A549 (cell line): ENCODE measurements at regions not wholly inside any gene's neighbourhood (a gene's known extent, or its start where the extent isn't known, plus 50 kb on each side); places are given as distances from the start of the nearest gene placed in this dataset.

Experiments
- ATAC-seq, 2 experiments: fragments of 200-7000 bp in 1 of 2; fragments of >200 bp in 1 of 2; cut with Nextera tagmentation in 1 of 2; cut with Tn5 transposase in 1 of 2; 3 replicates each; pipeline versions ENCODE4 v1.8.0 to v1.9.1; 2018 to 2020; ENCODE audit warnings: mild to moderate bottlenecking in 1 of 2, moderate library complexity in 1 of 2
- CTCF ChIA-PET: fragments of 300-600 bp; sonication (Branson Sonifier 250); formaldehyde crosslinking; extraction: SDS; loops from one replicate; lab custom pipeline; 2021; ENCODE audit warnings: antibody characterized with exemption, inconsistent platforms; lab: Yijun Ruan, JAX
- POLR2A ChIA-PET: fragments of 350-600 bp; formaldehyde crosslinking; extraction: SDS; loops from one replicate; lab custom pipeline; 2021; ENCODE audit warnings: antibody characterized with exemption, inconsistent platforms; lab: Yijun Ruan, JAX
- DNase-seq, 2 experiments: peaks; one replicate each; pipeline versions ENCODE4 v3.0.0 to v3.0.0-alpha.2; 2011 to 2016; ENCODE audit warnings: low read depth in 1 of 2, low spot score in 1 of 2
- FAIRE-seq: peaks from 2 replicates; lab custom pipeline; 2011; peaks lifted over from hg19 to GRCh38; lab: Jason Lieb, UNC
- H3K27ac ChIP-seq, 2 experiments: fragments of >200 bp; sonication (Bioruptor Twin); formaldehyde crosslinking; 3 replicates each; pipeline ENCODE4 v1.5.1; 2016 to 2017
- H3K4me1 ChIP-seq: fragments of >200 bp; sonication (Bioruptor Twin); formaldehyde crosslinking; 3 replicates; pipeline ENCODE4 v1.6.1; 2016
- H3K4me2 ChIP-seq: fragments of >200 bp; sonication (Bioruptor Twin); formaldehyde crosslinking; 3 replicates; pipeline ENCODE4 v1.6.1; 2016
- H3K4me3 ChIP-seq: fragments of >200 bp; sonication (Bioruptor Twin); formaldehyde crosslinking; 3 replicates; pipeline ENCODE4 v1.5.1; 2016
- H3K9me3 ChIP-seq: fragments of >200 bp; sonication (Bioruptor Twin); formaldehyde crosslinking; 3 replicates; pipeline ENCODE4 v1.6.1; 2016
- ATOH8 ChIP-seq: fragments of 250-450 bp; sonication (Bioruptor Pico); IDR thresholded peaks from 2 replicates; pipeline ENCODE4 v1.5.0; 2020; ENCODE audit warnings: low read depth, mild to moderate bottlenecking, moderate library complexity
- BHLHE40 ChIP-seq: IDR thresholded peaks from 2 replicates; pipeline ENCODE4 v1.6.1; 2012; ENCODE audit warnings: low read depth, low read length, inconsistent platforms
- CBX2 ChIP-seq: fragments of 200-600 bp; sonication (generic); IDR thresholded peaks from 2 replicates; pipeline ENCODE4 v1.6.1; 2016; ENCODE audit warnings: low read depth, mild to moderate bottlenecking, borderline replicate concordance
- CEBPB ChIP-seq, 2 experiments: fragments of >200 bp in 1 of 2; sonication (Bioruptor Twin) in 1 of 2; formaldehyde crosslinking in 1 of 2; IDR thresholded peaks; 2 replicates each; pipeline ENCODE4 v1.6.1; 2012 to 2016
- E2F6 ChIP-seq: IDR thresholded peaks from 2 replicates; pipeline ENCODE4 v1.6.1; 2012; ENCODE audit warnings: low read depth, borderline replicate concordance
- EHMT2 ChIP-seq: fragments of 200-600 bp; sonication (generic); IDR thresholded peaks from 2 replicates; pipeline ENCODE4 v1.6.1; 2016; ENCODE audit warnings: antibody characterized with exemption, low read depth, mild to moderate bottlenecking, moderate library complexity
- ESRRA ChIP-seq: fragments of 150-350 bp; IDR thresholded peaks from 2 replicates; pipeline ENCODE4 v1.6.1; 2014; ENCODE audit warnings: mild to moderate bottlenecking, low read length, borderline replicate concordance
- FOSB ChIP-seq: fragments of 250-450 bp; sonication (Bioruptor Pico); IDR thresholded peaks from 2 replicates; pipeline ENCODE4 v1.5.0; 2020; ENCODE audit warnings: mild to moderate bottlenecking, moderate library complexity
- FOSL2 ChIP-seq, 2 experiments: fragments of 450-650 bp in 1 of 2; fragments of >200 bp in 1 of 2; sonication (Bioruptor Twin) in 1 of 2; formaldehyde crosslinking; IDR thresholded peaks; 2 replicates each; pipeline versions ENCODE4 v1.5.0 to v1.6.1; 2016 to 2020; ENCODE audit warnings: mild to moderate bottlenecking in 1 of 2, moderate library complexity in 1 of 2
- FOXS1 ChIP-seq: fragments of 250-450 bp; sonication (Bioruptor Pico); IDR thresholded peaks from 2 replicates; pipeline ENCODE4 v1.5.0; 2020; ENCODE audit warnings: mild to moderate bottlenecking, moderate library complexity
- HOXB13 ChIP-seq: fragments of 250-450 bp; sonication (Bioruptor Pico); IDR thresholded peaks from 2 replicates; pipeline ENCODE4 v1.5.0; 2020; ENCODE audit warnings: low read depth, mild to moderate bottlenecking, moderate library complexity
- HOXB5 ChIP-seq: fragments of 250-450 bp; sonication (Bioruptor Pico); IDR thresholded peaks from 2 replicates; pipeline ENCODE4 v1.5.0; 2020; ENCODE audit warnings: mild to moderate bottlenecking, moderate library complexity
- JUNB ChIP-seq: fragments of >200 bp; sonication (Bioruptor Twin); formaldehyde crosslinking; IDR thresholded peaks from 2 replicates; pipeline ENCODE4 v1.6.1; 2016
- KDM1A ChIP-seq: fragments of 200-600 bp; sonication (generic); IDR thresholded peaks from 2 replicates; pipeline ENCODE4 v1.6.1; 2016; ENCODE audit warnings: low read depth, mild to moderate bottlenecking
- MAX ChIP-seq: IDR thresholded peaks from 2 replicates; pipeline ENCODE4 v1.6.1; 2012
- MAZ ChIP-seq: fragments of 150-350 bp; IDR thresholded peaks from 2 replicates; pipeline ENCODE4 v1.6.1; 2014; ENCODE audit warnings: antibody characterized with exemption, low read depth, low read length, borderline replicate concordance
- NFE2L2 ChIP-seq: fragments of 150-350 bp; conservative IDR thresholded peaks from 2 replicates; pipeline ENCODE4 v1.6.1; 2014; ENCODE audit warnings: low read length
- NR3C1 ChIP-seq: fragments of >200 bp; sonication (Bioruptor Twin); formaldehyde crosslinking; IDR thresholded peaks from 3 replicates; pipeline ENCODE4 v1.6.1; 2017
- PHF8 ChIP-seq: fragments of 200-600 bp; sonication (generic); IDR thresholded peaks from 2 replicates; pipeline ENCODE4 v1.6.1; 2016; ENCODE audit warnings: low read depth, mild to moderate bottlenecking, antibody characterized with exemption, moderate library complexity, borderline replicate concordance
- POLR2A ChIP-seq: IDR thresholded peaks from 2 replicates; pipeline ENCODE4 v1.6.1; 2012; ENCODE audit warnings: mild to moderate bottlenecking, low read length
- RARB ChIP-seq: fragments of 250-450 bp; sonication (Bioruptor Pico); IDR thresholded peaks from 2 replicates; pipeline ENCODE4 v1.8.0; 2021; ENCODE audit warnings: mild to moderate bottlenecking, moderate library complexity
- RCOR1 ChIP-seq: fragments of 150-350 bp; IDR thresholded peaks from 2 replicates; pipeline ENCODE4 v1.6.1; 2014; ENCODE audit warnings: antibody characterized with exemption, low read length, low read depth
- SMC3 ChIP-seq: fragments of >200 bp; sonication (Bioruptor Twin); formaldehyde crosslinking; IDR thresholded peaks from 3 replicates; pipeline ENCODE4 v1.6.1; 2018; ENCODE audit warnings: inconsistent platforms
- ZC3H11A ChIP-seq: fragments of 450-650 bp; IDR thresholded peaks from 2 replicates; pipeline ENCODE4 v1.6.1; 2014; ENCODE audit warnings: antibody characterized with exemption, mild to moderate bottlenecking
- ZSCAN20 ChIP-seq: fragments of 250-450 bp; sonication (Bioruptor Pico); IDR thresholded peaks from 2 replicates; pipeline ENCODE4 v1.8.0; 2022; ENCODE audit warnings: mild to moderate bottlenecking, moderate library complexity
- WGBS: methylation state at CpG from one replicate; pipeline ENCODE4 v1.1.6; 2017; ENCODE audit errors: missing lambda C conversion rate; 5-methylcytosine and 5-hydroxymethylcytosine counted together
- TF ChIP-seq, protein P1 (sequence below): fragments of >200 bp; sonication (Bioruptor Twin); formaldehyde crosslinking; IDR thresholded peaks from 3 replicates; pipeline ENCODE4 v1.6.1; 2016

DNA sequence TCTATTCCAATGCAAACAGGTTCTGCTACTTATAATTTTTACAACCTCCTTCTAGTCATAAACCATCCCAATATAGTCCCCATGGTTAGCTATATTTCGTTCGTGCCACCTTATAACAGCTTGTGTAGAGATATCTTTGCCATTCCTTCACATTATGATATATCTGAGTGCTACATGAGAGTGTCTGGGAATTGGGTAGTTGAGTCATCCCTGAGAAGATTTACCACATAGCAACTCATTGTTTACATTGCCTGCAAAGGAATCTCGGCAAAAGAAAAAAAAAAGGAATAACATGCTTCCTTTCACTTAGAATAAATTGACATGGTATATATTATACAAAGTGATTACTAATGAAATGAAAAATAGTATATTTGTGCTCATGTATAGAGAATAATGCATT is 86.0 kb upstream of the VGLL3 start:
- peaks cover 13% of the 10 kb centered on the region for H3K4me1 ChIP-seq
- ATAC-seq = peak; percentile 87 to 93
- peak overlapping the region; percentile 71 for H3K4me2 ChIP-seq
- peak overlapping the region in 1 of 2 experiments; percentile 36; a peak in 1 of 6 replicates for H3K27ac ChIP-seq
- peak; percentile 9 to 61 for DNase-seq
- H3K9me3 ChIP-seq = no peaks in the 10 kb centered on the region
- POLR2A ChIA-PET = no interaction called here
- no peak overlapping the region for H3K4me3 ChIP-seq
- WGBS = 2% methylated on average over 3 of the region's 3 CpGs
- CTCF ChIA-PET = interaction anchor here (1.0 to 1.9 kb wide), 3 partner anchors 11 to 291 kb away, joined by 3 to 5 read pairs (median 3); no protein-coding TSS in a partner anchor
- TF ChIP-seq CEBPB (IDR thresholded peaks at IDR 0.05) (peak in 1 of 2 experiments; percentile 60; a peak in 2 of 4 replicates), FOSL2 (IDR thresholded peaks at IDR 0.05) (peak; percentile 40; the same call in 1 of the 2 replicates), FOSL2 (CRISPR knock-in tag; IDR thresholded peaks at IDR 0.05) (peak; percentile 60), POLR2A (no peak)
- FAIRE-seq = peak; percentile 88

DNA sequence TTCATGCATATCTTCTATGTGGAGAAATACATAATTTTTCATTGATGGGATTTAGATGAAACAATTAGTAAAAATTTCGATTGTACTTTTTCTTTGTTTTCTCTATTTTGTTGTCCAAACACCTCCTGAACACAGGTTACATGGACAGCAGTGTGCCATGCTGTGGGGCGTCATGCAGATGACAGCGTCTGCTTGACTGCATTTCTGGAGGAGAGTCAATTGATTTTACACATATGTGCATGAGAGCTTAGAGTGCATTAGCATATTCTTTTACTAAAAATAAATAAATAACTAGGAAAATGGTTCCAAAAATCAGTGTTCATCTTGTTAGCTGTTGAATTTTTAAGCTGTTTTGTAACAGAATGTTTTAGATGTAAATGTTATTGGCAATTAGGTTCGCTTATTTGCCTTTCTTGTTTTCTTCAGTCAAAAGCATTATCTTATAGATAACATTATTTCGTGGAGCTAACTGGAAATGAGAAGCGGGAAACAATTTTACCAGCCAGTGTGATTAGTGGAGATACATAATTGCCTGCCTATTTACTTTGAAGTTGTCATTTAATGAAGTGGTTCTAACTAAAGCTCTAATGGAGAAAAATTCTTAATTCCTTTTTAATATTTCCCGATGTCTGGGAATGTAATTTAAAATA is 82.7 kb upstream of the VGLL3 start:
- H3K27ac ChIP-seq = no peak overlapping the region
- H3K4me3 ChIP-seq = no peak overlapping the region
- POLR2A ChIA-PET = no interaction called here
- TF ChIP-seq, protein P1, sequence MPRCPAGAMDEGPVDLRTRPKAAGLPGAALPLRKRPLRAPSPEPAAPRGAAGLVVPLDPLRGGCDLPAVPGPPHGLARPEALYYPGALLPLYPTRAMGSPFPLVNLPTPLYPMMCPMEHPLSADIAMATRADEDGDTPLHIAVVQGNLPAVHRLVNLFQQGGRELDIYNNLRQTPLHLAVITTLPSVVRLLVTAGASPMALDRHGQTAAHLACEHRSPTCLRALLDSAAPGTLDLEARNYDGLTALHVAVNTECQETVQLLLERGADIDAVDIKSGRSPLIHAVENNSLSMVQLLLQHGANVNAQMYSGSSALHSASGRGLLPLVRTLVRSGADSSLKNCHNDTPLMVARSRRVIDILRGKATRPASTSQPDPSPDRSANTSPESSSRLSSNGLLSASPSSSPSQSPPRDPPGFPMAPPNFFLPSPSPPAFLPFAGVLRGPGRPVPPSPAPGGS = no peak
- TF ChIP-seq RARB (CRISPR knock-in tag) = no peak
- no peak for TF ChIP-seq PHF8
- TF ChIP-seq, all 56 proteins: peak for 0
- CTCF ChIA-PET = interaction anchor here (2.0 kb wide), 1 partner anchor 10 kb away, joined by 7 read pairs; no protein-coding TSS in a partner anchor
- no peak overlapping the region for H3K4me2 ChIP-seq
- 75% methylated on average over 7 of the region's 7 CpGs for WGBS
- FAIRE-seq = no peak
- peaks cover 13% of the 10 kb centered on the region for H3K4me1 ChIP-seq
- no peak for DNase-seq
- no peaks in the 10 kb centered on the region for H3K9me3 ChIP-seq
- ATAC-seq = no peak

DNA sequence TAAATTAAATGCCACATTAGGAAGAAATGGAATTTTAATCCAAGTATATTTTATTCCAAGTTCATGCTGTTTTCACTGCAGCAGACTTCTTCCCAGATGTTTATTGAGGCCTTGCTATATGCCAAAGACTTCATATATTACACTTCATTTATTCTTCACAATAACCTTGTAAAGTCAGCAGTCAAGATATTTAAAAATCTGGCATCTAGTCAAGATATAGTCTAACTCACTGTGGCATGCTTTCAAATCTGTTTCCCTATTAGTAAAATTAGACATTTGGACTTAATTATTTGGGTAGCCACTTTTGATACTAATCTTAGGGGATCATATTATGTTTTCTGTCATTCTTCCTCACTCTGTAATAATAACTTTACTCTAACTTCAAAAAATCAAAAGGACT is 81.5 kb upstream of the VGLL3 start:
- DNase-seq (no peak), ATAC-seq (no peak), FAIRE-seq (no peak)
- no peak overlapping the region for H3K27ac ChIP-seq
- H3K4me2 ChIP-seq = no peak overlapping the region
- peaks cover 10% of the 10 kb centered on the region for H3K4me1 ChIP-seq
- ChIA-PET CTCF (no interaction called here), POLR2A (no interaction called here)
- H3K9me3 ChIP-seq = no peaks in the 10 kb centered on the region
- no peak overlapping the region for H3K4me3 ChIP-seq
- TF ChIP-seq FOSB (CRISPR knock-in tag) (no peak), E2F6 (no peak), MAZ (no peak), BHLHE40 (no peak), SMC3 (no peak), HOXB5 (no peak), ATOH8 (no peak), NR3C1 (no peak), ESRRA (no peak), ZSCAN20 (CRISPR knock-in tag) (no peak), RARB (CRISPR knock-in tag) (no peak), ZC3H11A (no peak), PHF8 (no peak)

DNA sequence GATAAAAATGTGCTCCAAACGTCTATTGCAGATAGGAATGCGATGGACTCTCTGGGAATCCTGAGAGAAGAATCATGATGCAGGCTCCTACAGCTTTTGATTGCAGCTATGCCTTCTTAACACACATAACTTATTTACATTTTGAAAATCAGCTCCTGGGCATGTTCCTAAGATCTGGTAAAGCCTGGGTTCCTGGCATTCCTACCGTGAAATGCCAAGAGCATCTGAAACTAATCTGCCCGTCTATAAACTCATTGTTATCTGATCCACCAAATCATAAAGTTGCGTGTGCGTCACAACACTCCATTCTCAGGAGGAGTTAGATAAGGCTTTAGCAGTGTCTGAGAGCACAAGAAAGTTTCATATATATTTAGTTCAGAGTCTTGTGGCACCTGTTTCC is 79.0 kb upstream of the VGLL3 start:
- Histone ChIP-seq H3K4me3 (no peak overlapping the region), H3K27ac (no peak overlapping the region)

More for the DNA sequence above, 79.0 kb upstream of the VGLL3 start:
- H3K9me3 ChIP-seq = no peaks in the 10 kb centered on the region
- WGBS = 77% methylated on average over 6 of the region's 6 CpGs
- no peak for TF ChIP-seq JUNB
- TF ChIP-seq KDM1A = no peak
- TF ChIP-seq HOXB13 = no peak
- TF ChIP-seq CBX2 = no peak
- no peak for TF ChIP-seq MAX
- TF ChIP-seq FOXS1 (CRISPR knock-in tag) = no peak
- no peak for TF ChIP-seq RCOR1
- TF ChIP-seq FOSL2 (IDR thresholded peaks at IDR 0.05) = no peak
- no peak for TF ChIP-seq FOSL2 (CRISPR knock-in tag; IDR thresholded peaks at IDR 0.05)
- no peak for TF ChIP-seq CEBPB (IDR thresholded peaks at IDR 0.05)
- TF ChIP-seq NFE2L2 = no peak
- no peak for TF ChIP-seq FOSB (CRISPR knock-in tag)
- TF ChIP-seq EHMT2 = no peak
- DNase-seq (no peak), ATAC-seq (no peak), FAIRE-seq (no peak)
- H3K4me1 ChIP-seq = no peaks in the 10 kb centered on the region
- ChIA-PET POLR2A (no interaction called here), CTCF (interaction anchor here (1.4 kb wide), 1 partner anchor 13 kb away, joined by 6 read pairs; no protein-coding TSS in a partner anchor)
- H3K4me2 ChIP-seq = no peak overlapping the region
